Type B pancreatic cell (in vitro differentiated cells): ENCODE measurements at regions not wholly inside any gene's neighbourhood (a gene's known extent, or its start where the extent isn't known, plus 50 kb on each side); places are given as distances from the start of the nearest gene placed in this dataset.

ENCODE experiments used
- DNase-seq: peaks from one replicate; pipeline ENCODE4 v3.0.0; 2021; ENCODE audit warnings: mixed read lengths; ENCODE audit not compliant: unreplicated experiment; ENCODE audit errors: extremely low spot score
- H3K27ac Mint-ChIP-seq: 2 replicates; pipeline ENCODE4 v1.8.0; 2021; ENCODE audit warnings: mild to moderate bottlenecking, mixed read lengths
- H3K27me3 Mint-ChIP-seq: 2 replicates; pipeline ENCODE4 v1.8.0; 2021; ENCODE audit warnings: mixed read lengths
- H3K36me3 Mint-ChIP-seq: 2 replicates; pipeline ENCODE4 v1.8.0; 2021; ENCODE audit warnings: mixed read lengths
- H3K4me1 Mint-ChIP-seq: one replicate; pipeline ENCODE4 v1.8.0; 2021; ENCODE audit warnings: mixed read lengths; ENCODE audit not compliant: unreplicated experiment
- H3K4me3 Mint-ChIP-seq: 2 replicates; pipeline ENCODE4 v1.8.0; 2021; ENCODE audit warnings: mild to moderate bottlenecking, mixed read lengths
- H3K9me3 Mint-ChIP-seq: 2 replicates; pipeline ENCODE4 v1.8.0; 2021; ENCODE audit warnings: mixed read lengths
- CTCF ChIP-seq: fragments of 200-600 bp; sonication (generic); conservative IDR thresholded peaks from 2 replicates; pipeline ENCODE4 v1.5.0; 2021; ENCODE audit warnings: antibody characterized with exemption, mild to moderate bottlenecking

DNA sequence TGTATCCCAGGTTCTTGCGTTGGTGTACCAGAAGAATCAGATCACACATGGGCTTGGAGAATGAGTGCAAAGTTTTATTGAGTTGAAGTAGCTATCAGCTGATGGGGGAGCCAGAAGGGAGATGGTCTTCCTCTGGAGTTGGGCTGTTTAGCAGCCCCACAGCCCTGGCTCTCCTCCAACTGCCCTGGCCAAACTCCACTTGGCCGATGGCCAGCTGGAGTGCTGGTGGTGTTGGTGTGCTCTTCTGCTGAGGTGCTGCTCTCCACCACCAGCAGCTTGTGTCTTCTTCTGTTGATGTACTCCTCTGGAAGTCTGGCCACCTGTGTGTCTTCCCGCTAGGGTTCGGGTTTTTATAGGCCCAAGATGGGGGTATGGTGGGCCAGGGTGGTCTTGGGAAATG lies 172.8 kb downstream of the TINAG start:
- H3K36me3 Mint-ChIP-seq: no peaks in the 10 kb centered on the region
- H3K27ac Mint-ChIP-seq: no peak overlapping the region
- H3K4me1 Mint-ChIP-seq: no peaks in the 10 kb centered on the region
- TF ChIP-seq CTCF: no peak
- no peaks in the 10 kb centered on the region for H3K9me3 Mint-ChIP-seq
- no peaks in the 10 kb centered on the region for H3K27me3 Mint-ChIP-seq
- no peak overlapping the region for H3K4me3 Mint-ChIP-seq
- no peak for DNase-seq

GRCh38 chr6:54491431-54491830 lies 183.2 kb downstream of the TINAG start:
- H3K27ac Mint-ChIP-seq: no peak overlapping the region
- H3K9me3 Mint-ChIP-seq: peaks cover 4% of the 10 kb centered on the region
- H3K36me3 Mint-ChIP-seq: no peaks in the 10 kb centered on the region
- H3K27me3 Mint-ChIP-seq: no peaks in the 10 kb centered on the region
- TF ChIP-seq CTCF: no peak
- H3K4me3 Mint-ChIP-seq: no peak overlapping the region
- H3K4me1 Mint-ChIP-seq: no peaks in the 10 kb centered on the region
- DNase-seq: no peak

DNA sequence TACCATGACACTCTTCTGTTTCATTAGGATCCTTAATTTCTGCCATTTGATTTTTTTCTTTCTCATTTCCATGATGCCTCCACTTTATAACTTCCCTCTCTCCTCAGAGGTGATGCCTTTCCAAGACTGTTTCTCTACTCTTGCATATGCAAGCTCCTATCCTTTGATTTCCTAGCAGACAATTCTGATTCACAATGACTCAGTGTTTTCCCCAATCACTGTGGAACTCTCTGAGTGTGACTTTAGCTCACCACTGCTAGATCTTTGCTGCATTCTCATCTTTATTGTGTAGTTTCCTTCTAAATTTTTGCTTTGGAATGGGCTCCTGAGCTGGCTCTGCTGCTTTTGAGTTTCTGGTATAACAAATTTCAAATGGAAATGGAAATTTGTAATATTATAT lies 184.9 kb downstream of the TINAG start:
- Mint-ChIP-seq H3K4me1 (no peaks in the 10 kb centered on the region), H3K27me3 (no peaks in the 10 kb centered on the region), H3K4me3 (no peak overlapping the region), H3K36me3 (no peaks in the 10 kb centered on the region), H3K27ac (no peak overlapping the region), H3K9me3 (peaks cover 4% of the 10 kb centered on the region)
- no peak for DNase-seq
- TF ChIP-seq CTCF: no peak

DNA sequence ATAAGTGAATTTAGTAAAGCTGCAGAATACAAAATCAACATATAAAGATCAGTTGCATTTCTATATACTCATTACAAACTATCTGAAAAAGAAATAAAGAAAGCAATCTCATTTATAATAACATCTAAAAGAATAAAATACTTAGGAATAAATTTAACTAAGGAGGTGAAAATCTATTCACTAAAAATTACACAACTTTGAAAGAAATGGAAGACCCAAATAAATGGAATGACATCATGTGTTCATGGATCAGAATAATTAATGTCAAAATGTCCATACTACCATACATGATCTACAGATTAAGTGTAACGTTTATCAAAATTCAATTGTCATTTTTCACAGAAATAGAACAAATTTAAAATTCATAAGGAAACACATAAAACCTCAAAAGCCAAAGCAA lies 194.9 kb downstream of the TINAG start:
- no peak for DNase-seq
- TF ChIP-seq CTCF: no peak
- Mint-ChIP-seq H3K27ac (no peak overlapping the region), H3K27me3 (no peaks in the 10 kb centered on the region), H3K4me3 (no peak overlapping the region), H3K36me3 (no peaks in the 10 kb centered on the region), H3K4me1 (no peaks in the 10 kb centered on the region), H3K9me3 (no peaks in the 10 kb centered on the region)

DNA sequence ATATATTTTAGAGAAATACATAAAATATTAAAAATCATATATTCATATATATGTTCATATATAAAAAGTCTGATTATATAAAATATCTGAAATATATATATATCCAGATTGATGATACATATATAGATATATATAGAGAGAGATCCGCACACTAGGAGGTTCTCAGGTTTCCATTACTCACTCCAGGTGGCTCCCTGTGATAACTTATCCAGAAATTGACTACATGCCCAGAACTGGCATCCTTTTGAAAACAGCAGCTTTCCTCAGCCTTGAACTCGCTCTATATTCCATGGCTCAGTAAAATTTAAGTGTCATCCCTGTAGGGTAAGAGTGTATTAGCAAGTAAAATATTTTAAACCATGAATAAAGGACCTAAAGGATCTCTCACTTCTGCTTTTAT lies 206.8 kb downstream of the TINAG start:
- no peak for DNase-seq
- H3K36me3 Mint-ChIP-seq: no peaks in the 10 kb centered on the region

More for the DNA sequence above, 206.8 kb downstream of the TINAG start:
- Mint-ChIP-seq H3K4me3 (no peak overlapping the region), H3K27ac (no peak overlapping the region), H3K27me3 (no peaks in the 10 kb centered on the region), H3K4me1 (no peaks in the 10 kb centered on the region), H3K9me3 (no peaks in the 10 kb centered on the region)
- no peak for TF ChIP-seq CTCF
